ENCODE measurements at regions not wholly inside any gene's neighbourhood (a gene's known extent, or its start where the extent isn't known, plus 50 kb on each side); places are given as distances from the start of the nearest gene placed in this dataset.

DNA sequence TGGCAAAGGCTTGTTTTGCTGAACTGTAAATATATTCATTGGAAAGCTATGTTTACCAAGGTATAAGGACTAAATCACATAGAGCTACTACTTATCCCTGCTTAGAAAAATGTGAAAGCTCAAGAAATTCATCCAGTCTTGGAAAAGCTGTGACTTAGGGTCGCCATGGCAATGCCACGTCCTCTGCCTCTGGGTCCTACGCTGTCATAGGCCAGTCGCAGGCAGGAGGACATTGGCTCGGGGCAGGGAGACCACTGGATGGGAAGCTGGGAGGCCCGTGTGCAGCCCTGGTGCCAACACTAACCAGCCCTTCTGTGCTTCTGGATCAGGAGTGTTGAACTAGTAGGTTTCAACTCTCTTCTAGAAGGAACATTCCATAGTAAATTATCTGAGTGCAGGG, 67.3 kb upstream of the PDZD8 start:
- 81% methylated on average over 6 of the region's 6 CpGs for WGBS (ENCODE audit: low lambda C conversion rate)
- intact Hi-C loops (cut with micrococcal nuclease; ENCODE audit: unreplicated experiment) (no loop called here), in situ Hi-C loops (cut with HindIII; ENCODE audit: extremely low pct_ligation_motif_present, low pct_unique_long_range_greater_than_20kb) (loop anchor here (10.0 kb wide), 1 partner anchor 218 kb away; no protein-coding TSS in a partner anchor)
- no TSS peak for BruUV-seq (replicated peaks)
- no peaks in the 10 kb centered on the region for H4K20me1 ChIP-seq (ENCODE audit: insufficient read depth, low read length)
- POLR2A ChIA-PET, result no interaction called here
- no peak overlapping the region for H3K4me3 ChIP-seq (replicated peaks in 1 of 3; ENCODE audit: insufficient read depth in 1 of 3, low read depth in 2 of 3, low read length in 3 of 3)
- H3K79me2 ChIP-seq (ENCODE audit: insufficient read depth, low read length), result no peaks in the 10 kb centered on the region
- H3K9ac ChIP-seq (ENCODE audit: insufficient read depth, low read depth, low read length), result no peak overlapping the region
- no peak overlapping the region for H2AFZ ChIP-seq (ENCODE audit: low read length)
- no peak overlapping the region for H3K4me2 ChIP-seq (ENCODE audit: low read depth, low read length)
- FAIRE-seq (no peak), ATAC-seq (peak; percentile 25; the same call in 2 of the 3 replicates), DNase-seq (ENCODE audit: low spot score) (no peak)
- no peaks in the 10 kb centered on the region for H3K4me1 ChIP-seq (ENCODE audit: insufficient read depth, low read length)
- peaks cover 9% of the 10 kb centered on the region; the same call in 1 of the 2 replicates for H3K9me3 ChIP-seq (ENCODE audit: low read length)
- CTCF ChIA-PET (ENCODE audit: low intra/inter-chr PET ratio, low total read pairs), result interaction anchor here (1.1 to 1.8 kb wide), 2 partner anchors 226 to 799 kb away, joined by 4 to 9 read pairs; no protein-coding TSS in a partner anchor
- H3K36me3 ChIP-seq (replicated peaks in 1 of 2; ENCODE audit: control insufficient read depth in 1 of 2, insufficient read depth in 2 of 2, low read length in 2 of 2), result no peaks in the 10 kb centered on the region
- H3K27me3 ChIP-seq (ENCODE audit: control insufficient read depth in 1 of 2, insufficient read depth in 2 of 2, low read length in 2 of 2), result no peaks in the 10 kb centered on the region
- H3K27ac ChIP-seq (ENCODE audit: extremely low read length, insufficient read depth, low read length), result no peak overlapping the region
- TF ChIP-seq CBFB (CRISPR knock-in tag; IDR thresholded peaks at IDR 0.05), result no peak
- no peak for TF ChIP-seq CHD4 (IDR thresholded peaks at IDR 0.05; ENCODE audit: borderline replicate concordance, low read length)
- TF ChIP-seq MIER2 (CRISPR knock-in tag; IDR thresholded peaks at IDR 0.05), result no peak
- no peak for TF ChIP-seq SKI (IDR thresholded peaks at IDR 0.05; ENCODE audit: partially characterized antibody)
- TF ChIP-seq ZNF17 (CRISPR knock-in tag; IDR thresholded peaks at IDR 0.05), result no peak
- TF ChIP-seq, protein P1, sequence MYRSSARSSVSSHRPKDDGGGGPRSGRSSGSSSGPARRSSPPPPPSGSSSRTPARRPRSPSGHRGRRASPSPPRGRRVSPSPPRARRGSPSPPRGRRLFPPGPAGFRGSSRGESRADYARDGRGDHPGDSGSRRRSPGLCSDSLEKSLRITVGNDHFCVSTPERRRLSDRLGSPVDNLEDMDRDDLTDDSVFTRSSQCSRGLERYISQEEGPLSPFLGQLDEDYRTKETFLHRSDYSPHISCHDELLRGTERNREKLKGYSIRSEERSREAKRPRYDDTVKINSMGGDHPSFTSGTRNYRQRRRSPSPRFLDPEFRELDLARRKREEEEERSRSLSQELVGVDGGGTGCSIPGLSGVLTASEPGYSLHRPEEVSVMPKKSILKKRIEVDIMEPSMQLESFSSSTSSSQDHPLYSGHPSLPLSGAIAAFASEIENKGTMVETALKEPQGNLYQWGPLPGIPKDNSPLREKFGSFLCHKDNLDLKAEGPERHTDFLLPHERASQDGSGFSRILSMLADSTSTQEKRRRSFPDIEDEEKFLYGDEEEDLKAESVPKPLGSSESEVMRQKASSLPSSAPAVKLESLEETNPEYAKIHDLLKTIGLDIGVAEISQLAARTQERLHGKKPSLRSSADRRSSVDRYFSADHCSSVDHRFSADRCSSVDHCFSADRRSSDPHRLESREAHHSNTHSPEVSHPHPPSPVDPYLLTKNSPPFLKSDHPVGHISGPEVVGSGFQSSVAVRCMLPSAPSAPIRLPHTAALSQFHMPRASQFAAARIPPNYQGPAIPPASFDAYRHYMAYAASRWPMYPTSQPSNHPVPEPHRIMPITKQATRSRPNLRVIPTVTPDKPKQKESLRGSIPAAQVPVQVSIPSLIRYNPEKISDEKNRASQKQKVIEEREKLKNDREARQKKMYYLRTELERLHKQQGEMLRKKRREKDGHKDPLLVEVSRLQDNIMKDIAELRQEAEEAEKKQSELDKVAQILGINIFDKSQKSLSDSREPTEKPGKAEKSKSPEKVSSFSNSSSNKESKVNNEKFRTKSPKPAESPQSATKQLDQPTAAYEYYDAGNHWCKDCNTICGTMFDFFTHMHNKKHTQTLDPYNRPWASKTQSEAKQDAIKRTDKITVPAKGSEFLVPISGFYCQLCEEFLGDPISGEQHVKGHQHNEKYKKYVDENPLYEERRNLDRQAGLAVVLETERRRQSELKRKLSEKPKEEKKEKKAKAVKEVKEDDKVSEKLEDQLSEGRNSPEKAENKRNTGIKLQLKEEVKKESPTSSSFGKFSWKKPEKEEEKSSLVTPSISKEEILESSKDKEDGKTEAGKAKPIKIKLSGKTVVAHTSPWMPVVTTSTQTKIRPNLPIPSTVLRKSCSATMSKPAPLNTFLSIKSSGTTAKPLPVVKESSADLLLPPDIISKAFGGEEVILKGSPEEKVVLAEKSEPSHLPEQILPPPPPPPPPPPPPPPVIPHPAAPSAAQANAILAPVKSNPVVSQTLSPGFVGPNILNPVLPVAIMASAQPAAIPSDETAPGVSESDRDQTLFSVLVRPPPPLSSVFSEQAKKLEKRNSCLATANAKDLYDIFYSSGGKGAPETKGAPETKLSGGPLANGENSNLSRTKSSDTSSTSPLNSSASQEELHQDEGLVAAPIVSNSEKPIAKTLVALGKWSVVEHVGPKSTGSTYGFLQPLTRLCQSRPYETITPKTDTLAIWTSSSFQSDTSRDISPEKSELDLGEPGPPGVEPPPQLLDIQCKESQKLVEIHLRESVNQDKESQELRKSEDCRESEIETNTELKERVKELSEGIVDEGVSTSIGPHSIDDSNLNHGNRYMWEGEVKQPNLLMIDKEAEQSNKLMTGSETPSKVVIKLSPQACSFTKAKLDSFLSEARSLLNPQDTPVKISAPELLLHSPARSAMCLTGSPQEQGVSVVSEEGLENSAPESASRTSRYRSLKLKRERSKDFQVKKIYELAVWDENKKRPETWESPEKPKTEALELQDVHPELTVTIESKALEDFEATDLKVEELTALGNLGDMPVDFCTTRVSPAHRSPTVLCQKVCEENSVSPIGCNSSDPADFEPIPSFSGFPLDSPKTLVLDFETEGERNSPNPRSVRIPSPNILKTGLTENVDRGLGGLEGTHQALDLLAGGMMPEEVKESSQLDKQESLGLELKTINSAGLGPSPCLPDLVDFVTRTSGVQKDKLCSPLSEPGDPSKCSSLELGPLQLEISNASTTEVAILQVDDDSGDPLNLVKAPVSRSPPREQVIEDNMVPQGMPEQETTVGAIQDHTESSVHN (CRISPR knock-in tag; IDR thresholded peaks at IDR 0.05), result no peak
- no peak for TF ChIP-seq ZNF615 (CRISPR knock-in tag; IDR thresholded peaks at IDR 0.05; ENCODE audit: borderline replicate concordance)
- no peak for TF ChIP-seq KDM5B (CRISPR knock-in tag; IDR thresholded peaks at IDR 0.05; ENCODE audit: borderline replicate concordance)
- TF ChIP-seq, protein P2, sequence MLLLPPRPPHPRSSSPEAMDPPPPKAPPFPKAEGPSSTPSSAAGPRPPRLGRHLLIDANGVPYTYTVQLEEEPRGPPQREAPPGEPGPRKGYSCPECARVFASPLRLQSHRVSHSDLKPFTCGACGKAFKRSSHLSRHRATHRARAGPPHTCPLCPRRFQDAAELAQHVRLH (CRISPR knock-in tag; IDR thresholded peaks at IDR 0.05; ENCODE audit: borderline replicate concordance, low read depth), result no peak
- TF ChIP-seq, protein P3, sequence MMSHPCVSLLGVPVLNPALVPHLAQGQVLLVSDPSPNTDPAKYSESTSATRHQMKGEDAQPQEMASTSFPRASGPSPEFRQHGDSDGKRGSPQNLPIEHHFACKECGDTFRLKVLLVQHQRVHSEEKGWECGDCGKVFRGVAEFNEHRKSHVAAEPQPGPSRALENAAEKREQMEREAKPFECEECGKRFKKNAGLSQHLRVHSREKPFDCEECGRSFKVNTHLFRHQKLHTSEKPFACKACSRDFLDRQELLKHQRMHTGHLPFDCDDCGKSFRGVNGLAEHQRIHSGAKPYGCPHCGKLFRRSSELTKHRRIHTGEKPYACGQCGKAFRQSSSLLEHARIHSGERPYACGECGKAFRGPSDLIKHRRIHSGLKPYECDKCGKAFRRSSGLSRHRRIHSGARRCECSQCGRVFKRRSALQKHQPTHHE (CRISPR knock-in tag; IDR thresholded peaks at IDR 0.05; ENCODE audit: borderline replicate concordance), result no peak
- TF ChIP-seq, protein P4, sequence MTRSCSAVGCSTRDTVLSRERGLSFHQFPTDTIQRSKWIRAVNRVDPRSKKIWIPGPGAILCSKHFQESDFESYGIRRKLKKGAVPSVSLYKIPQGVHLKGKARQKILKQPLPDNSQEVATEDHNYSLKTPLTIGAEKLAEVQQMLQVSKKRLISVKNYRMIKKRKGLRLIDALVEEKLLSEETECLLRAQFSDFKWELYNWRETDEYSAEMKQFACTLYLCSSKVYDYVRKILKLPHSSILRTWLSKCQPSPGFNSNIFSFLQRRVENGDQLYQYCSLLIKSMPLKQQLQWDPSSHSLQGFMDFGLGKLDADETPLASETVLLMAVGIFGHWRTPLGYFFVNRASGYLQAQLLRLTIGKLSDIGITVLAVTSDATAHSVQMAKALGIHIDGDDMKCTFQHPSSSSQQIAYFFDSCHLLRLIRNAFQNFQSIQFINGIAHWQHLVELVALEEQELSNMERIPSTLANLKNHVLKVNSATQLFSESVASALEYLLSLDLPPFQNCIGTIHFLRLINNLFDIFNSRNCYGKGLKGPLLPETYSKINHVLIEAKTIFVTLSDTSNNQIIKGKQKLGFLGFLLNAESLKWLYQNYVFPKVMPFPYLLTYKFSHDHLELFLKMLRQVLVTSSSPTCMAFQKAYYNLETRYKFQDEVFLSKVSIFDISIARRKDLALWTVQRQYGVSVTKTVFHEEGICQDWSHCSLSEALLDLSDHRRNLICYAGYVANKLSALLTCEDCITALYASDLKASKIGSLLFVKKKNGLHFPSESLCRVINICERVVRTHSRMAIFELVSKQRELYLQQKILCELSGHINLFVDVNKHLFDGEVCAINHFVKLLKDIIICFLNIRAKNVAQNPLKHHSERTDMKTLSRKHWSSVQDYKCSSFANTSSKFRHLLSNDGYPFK (CRISPR knock-in tag; IDR thresholded peaks at IDR 0.05; ENCODE audit: borderline replicate concordance), result no peak
- no peak for TF ChIP-seq ZNF224 (CRISPR knock-in tag; IDR thresholded peaks at IDR 0.05)
- no peak for TF ChIP-seq ARID2 (CRISPR knock-in tag; IDR thresholded peaks at IDR 0.05; ENCODE audit: borderline replicate concordance)

All from HepG2 (cell line).